ENCODE measurements at regions not wholly inside any gene's neighbourhood (a gene's known extent, or its start where the extent isn't known, plus 50 kb on each side); places are given as distances from the start of the nearest gene placed in this dataset.

DNA sequence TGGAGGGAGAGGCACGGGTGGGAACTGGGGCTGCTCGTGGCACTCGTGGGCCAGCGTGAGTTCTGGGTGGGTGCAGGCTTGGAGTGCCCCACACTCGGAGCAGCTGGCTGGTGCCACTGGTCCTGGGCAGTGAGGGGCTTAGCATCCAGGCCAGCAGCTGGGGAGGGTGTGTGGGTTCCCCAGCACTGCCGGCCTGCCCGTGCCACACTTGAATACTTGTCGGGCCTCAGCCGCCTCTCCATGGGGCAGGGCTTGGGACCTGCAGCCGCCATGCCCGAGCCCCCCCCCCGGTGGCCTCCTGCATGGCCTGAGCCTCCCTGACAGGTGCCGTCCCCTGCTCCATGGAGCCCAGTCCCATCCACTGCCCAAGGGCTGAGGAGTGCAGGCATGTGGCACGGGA lies 207.2 kb downstream of the CD109 start:
- no peak for ATAC-seq

DNA sequence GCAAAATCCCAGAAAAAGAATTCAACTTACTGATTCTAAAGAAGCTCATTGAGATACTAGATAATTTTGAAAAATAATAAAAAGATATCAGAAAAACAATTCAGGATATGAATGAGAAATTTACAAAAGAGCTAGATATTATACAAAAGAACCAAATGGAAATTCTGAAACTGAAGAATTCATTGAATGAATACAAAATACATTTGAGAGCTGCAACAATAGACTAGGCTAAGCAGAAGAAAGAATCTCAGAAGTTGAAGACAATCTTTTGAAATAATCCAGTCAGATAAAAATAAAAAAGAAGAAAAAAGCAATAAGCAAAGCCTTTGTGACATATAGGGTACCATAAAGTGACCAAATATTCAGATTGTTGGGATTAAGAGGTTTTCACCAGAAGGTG lies 206.0 kb downstream of the CD109 start:
- Histone ChIP-seq H3K79me2 (replicated peaks; ENCODE audit: insufficient read depth) (no peaks in the 10 kb centered on the region), H2AFZ (no peak overlapping the region), H4K20me1 (replicated peaks; ENCODE audit: insufficient read depth) (no peaks in the 10 kb centered on the region), H3K4me1 (ENCODE audit: insufficient read depth) (no peaks in the 10 kb centered on the region), H3K27me3 (ENCODE audit: insufficient read depth) (no peaks in the 10 kb centered on the region), H3K27ac (ENCODE audit: low read depth) (no peak overlapping the region), H3K4me3 (no peak overlapping the region), H3F3A (replicated peaks; ENCODE audit: low read depth) (no peaks in the 10 kb centered on the region), H3K9me2 (ENCODE audit: insufficient read depth) (no peaks in the 10 kb centered on the region), H3K36me3 (ENCODE audit: insufficient read depth) (no peaks in the 10 kb centered on the region), H3K4me2 (no peak overlapping the region)
- Mint-ChIP-seq H3K9me3 (peaks cover 24% of the 10 kb centered on the region), H3K4me3 (no peak overlapping the region), H3K27me3 (ENCODE audit: insufficient read depth, low read depth, poor library complexity) (no peaks in the 10 kb centered on the region), H3K36me3 (ENCODE audit: low read depth) (peaks cover 13% of the 10 kb centered on the region), H3K27ac (no peak overlapping the region), H3K4me1 (no peaks in the 10 kb centered on the region)
- no peak for ATAC-seq
- no peak for DNase-seq (ENCODE audit: low spot score)
- TF ChIP-seq, protein P1, sequence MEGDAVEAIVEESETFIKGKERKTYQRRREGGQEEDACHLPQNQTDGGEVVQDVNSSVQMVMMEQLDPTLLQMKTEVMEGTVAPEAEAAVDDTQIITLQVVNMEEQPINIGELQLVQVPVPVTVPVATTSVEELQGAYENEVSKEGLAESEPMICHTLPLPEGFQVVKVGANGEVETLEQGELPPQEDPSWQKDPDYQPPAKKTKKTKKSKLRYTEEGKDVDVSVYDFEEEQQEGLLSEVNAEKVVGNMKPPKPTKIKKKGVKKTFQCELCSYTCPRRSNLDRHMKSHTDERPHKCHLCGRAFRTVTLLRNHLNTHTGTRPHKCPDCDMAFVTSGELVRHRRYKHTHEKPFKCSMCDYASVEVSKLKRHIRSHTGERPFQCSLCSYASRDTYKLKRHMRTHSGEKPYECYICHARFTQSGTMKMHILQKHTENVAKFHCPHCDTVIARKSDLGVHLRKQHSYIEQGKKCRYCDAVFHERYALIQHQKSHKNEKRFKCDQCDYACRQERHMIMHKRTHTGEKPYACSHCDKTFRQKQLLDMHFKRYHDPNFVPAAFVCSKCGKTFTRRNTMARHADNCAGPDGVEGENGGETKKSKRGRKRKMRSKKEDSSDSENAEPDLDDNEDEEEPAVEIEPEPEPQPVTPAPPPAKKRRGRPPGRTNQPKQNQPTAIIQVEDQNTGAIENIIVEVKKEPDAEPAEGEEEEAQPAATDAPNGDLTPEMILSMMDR (conservative IDR thresholded peaks at IDR 0.05; ENCODE audit: low read depth in 2 of 2), result no peak
- TF ChIP-seq EZH2phosphoT487 (IDR thresholded peaks at IDR 0.05; ENCODE audit: unreplicated experiment) (no peak), CREB1 (CRISPR knock-in tag; IDR thresholded peaks at IDR 0.05; ENCODE audit: low read depth) (no peak), EZH2 (IDR thresholded peaks at IDR 0.05; ENCODE audit: low read depth, unreplicated experiment) (no peak), POLR2AphosphoS5 (IDR thresholded peaks at IDR 0.05; ENCODE audit: low read depth) (no peak), NANOG (IDR thresholded peaks at IDR 0.05; ENCODE audit: borderline replicate concordance) (no peak), ZNF114 (CRISPR knock-in tag; IDR thresholded peaks at IDR 0.05) (no peak), STAT1 (IDR thresholded peaks at IDR 0.05; ENCODE audit: unreplicated experiment) (no peak), ZNF331 (CRISPR knock-in tag; IDR thresholded peaks at IDR 0.05; ENCODE audit: low read depth) (no peak)
- TF ChIP-seq, protein P2, sequence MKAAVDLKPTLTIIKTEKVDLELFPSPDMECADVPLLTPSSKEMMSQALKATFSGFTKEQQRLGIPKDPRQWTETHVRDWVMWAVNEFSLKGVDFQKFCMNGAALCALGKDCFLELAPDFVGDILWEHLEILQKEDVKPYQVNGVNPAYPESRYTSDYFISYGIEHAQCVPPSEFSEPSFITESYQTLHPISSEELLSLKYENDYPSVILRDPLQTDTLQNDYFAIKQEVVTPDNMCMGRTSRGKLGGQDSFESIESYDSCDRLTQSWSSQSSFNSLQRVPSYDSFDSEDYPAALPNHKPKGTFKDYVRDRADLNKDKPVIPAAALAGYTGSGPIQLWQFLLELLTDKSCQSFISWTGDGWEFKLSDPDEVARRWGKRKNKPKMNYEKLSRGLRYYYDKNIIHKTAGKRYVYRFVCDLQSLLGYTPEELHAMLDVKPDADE (IDR thresholded peaks at IDR 0.05), result no peak
- TF ChIP-seq, protein P3, sequence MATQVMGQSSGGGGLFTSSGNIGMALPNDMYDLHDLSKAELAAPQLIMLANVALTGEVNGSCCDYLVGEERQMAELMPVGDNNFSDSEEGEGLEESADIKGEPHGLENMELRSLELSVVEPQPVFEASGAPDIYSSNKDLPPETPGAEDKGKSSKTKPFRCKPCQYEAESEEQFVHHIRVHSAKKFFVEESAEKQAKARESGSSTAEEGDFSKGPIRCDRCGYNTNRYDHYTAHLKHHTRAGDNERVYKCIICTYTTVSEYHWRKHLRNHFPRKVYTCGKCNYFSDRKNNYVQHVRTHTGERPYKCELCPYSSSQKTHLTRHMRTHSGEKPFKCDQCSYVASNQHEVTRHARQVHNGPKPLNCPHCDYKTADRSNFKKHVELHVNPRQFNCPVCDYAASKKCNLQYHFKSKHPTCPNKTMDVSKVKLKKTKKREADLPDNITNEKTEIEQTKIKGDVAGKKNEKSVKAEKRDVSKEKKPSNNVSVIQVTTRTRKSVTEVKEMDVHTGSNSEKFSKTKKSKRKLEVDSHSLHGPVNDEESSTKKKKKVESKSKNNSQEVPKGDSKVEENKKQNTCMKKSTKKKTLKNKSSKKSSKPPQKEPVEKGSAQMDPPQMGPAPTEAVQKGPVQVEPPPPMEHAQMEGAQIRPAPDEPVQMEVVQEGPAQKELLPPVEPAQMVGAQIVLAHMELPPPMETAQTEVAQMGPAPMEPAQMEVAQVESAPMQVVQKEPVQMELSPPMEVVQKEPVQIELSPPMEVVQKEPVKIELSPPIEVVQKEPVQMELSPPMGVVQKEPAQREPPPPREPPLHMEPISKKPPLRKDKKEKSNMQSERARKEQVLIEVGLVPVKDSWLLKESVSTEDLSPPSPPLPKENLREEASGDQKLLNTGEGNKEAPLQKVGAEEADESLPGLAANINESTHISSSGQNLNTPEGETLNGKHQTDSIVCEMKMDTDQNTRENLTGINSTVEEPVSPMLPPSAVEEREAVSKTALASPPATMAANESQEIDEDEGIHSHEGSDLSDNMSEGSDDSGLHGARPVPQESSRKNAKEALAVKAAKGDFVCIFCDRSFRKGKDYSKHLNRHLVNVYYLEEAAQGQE (IDR thresholded peaks at IDR 0.05; ENCODE audit: unreplicated experiment), result no peak

More for the DNA sequence above, 207.2 kb downstream of the CD109 start:
- Histone ChIP-seq H3K4me2 (no peak overlapping the region), H3K4me3 (no peak overlapping the region), H3K4me1 (ENCODE audit: insufficient read depth) (no peaks in the 10 kb centered on the region), H3K36me3 (ENCODE audit: insufficient read depth) (no peaks in the 10 kb centered on the region), H3F3A (replicated peaks; ENCODE audit: low read depth) (no peaks in the 10 kb centered on the region), H3K79me2 (replicated peaks; ENCODE audit: insufficient read depth) (no peaks in the 10 kb centered on the region), H2AFZ (no peak overlapping the region), H3K27ac (ENCODE audit: low read depth) (no peak overlapping the region), H4K20me1 (replicated peaks; ENCODE audit: insufficient read depth) (no peaks in the 10 kb centered on the region), H3K27me3 (ENCODE audit: insufficient read depth) (no peaks in the 10 kb centered on the region), H3K9me2 (ENCODE audit: insufficient read depth) (no peaks in the 10 kb centered on the region)
- Mint-ChIP-seq H3K27ac (no peak overlapping the region), H3K9me3 (peaks cover 24% of the 10 kb centered on the region), H3K4me1 (no peaks in the 10 kb centered on the region), H3K27me3 (ENCODE audit: insufficient read depth, low read depth, poor library complexity) (no peaks in the 10 kb centered on the region), H3K36me3 (ENCODE audit: low read depth) (peaks cover 13% of the 10 kb centered on the region), H3K4me3 (no peak overlapping the region)
- no peak for TF ChIP-seq NANOG (IDR thresholded peaks at IDR 0.05; ENCODE audit: borderline replicate concordance)
- TF ChIP-seq POLR2AphosphoS5 (IDR thresholded peaks at IDR 0.05; ENCODE audit: low read depth), result no peak
- no peak for DNase-seq (ENCODE audit: low spot score)

All from GM23338 (cell line).